ENCODE measurements at regions not wholly inside any gene's neighbourhood (a gene's known extent, or its start where the extent isn't known, plus 50 kb on each side); places are given as distances from the start of the nearest gene placed in this dataset.

- no peak overlapping the region for H3K9ac ChIP-seq (ENCODE audit: low read length)
- no peak for DNase-seq (ENCODE audit: low read depth)
- no peak overlapping the region for H2AFZ ChIP-seq (ENCODE audit: low read depth, low read length)
- no peak overlapping the region for H3K27ac ChIP-seq (ENCODE audit: low read depth, low read length)
- no peak for TF ChIP-seq EZH2 (IDR thresholded peaks at IDR 0.05; ENCODE audit: insufficient read depth, low read length)
- TF ChIP-seq, protein P1, sequence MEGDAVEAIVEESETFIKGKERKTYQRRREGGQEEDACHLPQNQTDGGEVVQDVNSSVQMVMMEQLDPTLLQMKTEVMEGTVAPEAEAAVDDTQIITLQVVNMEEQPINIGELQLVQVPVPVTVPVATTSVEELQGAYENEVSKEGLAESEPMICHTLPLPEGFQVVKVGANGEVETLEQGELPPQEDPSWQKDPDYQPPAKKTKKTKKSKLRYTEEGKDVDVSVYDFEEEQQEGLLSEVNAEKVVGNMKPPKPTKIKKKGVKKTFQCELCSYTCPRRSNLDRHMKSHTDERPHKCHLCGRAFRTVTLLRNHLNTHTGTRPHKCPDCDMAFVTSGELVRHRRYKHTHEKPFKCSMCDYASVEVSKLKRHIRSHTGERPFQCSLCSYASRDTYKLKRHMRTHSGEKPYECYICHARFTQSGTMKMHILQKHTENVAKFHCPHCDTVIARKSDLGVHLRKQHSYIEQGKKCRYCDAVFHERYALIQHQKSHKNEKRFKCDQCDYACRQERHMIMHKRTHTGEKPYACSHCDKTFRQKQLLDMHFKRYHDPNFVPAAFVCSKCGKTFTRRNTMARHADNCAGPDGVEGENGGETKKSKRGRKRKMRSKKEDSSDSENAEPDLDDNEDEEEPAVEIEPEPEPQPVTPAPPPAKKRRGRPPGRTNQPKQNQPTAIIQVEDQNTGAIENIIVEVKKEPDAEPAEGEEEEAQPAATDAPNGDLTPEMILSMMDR (IDR thresholded peaks at IDR 0.05; ENCODE audit: insufficient read depth, low read depth, low read length) = no peak
- H3K9me3 ChIP-seq (ENCODE audit: insufficient read depth, low read depth, low read length) = no peaks in the 10 kb centered on the region
- Mint-ChIP-seq H3K4me1 (ENCODE audit: low read depth, unreplicated experiment) (no peaks in the 10 kb centered on the region), H3K27ac (ENCODE audit: unreplicated experiment) (no peak overlapping the region), H3K27me3 (ENCODE audit: low read depth, unreplicated experiment) (peaks cover 32% of the 10 kb centered on the region), H3K4me3 (ENCODE audit: unreplicated experiment) (no peak overlapping the region), H3K9me3 (ENCODE audit: unreplicated experiment) (peaks cover 5% of the 10 kb centered on the region), H3K36me3 (ENCODE audit: low read depth, unreplicated experiment) (no peaks in the 10 kb centered on the region)
- H3K4me2 ChIP-seq (ENCODE audit: low read length) = no peak overlapping the region
- H3K4me1 ChIP-seq (ENCODE audit: insufficient read depth, low read length) = no peaks in the 10 kb centered on the region
- no peak overlapping the region for H3K4me3 ChIP-seq (ENCODE audit: insufficient read depth, low read depth, low read length)
- FAIRE-seq = no peak
- H4K20me1 ChIP-seq (ENCODE audit: insufficient read depth, low read length) = no peaks in the 10 kb centered on the region
- no peaks in the 10 kb centered on the region for H3K79me2 ChIP-seq (ENCODE audit: insufficient read depth, low read length)
- H3K36me3 ChIP-seq (ENCODE audit: insufficient read depth, low read length) = no peaks in the 10 kb centered on the region
- no peaks in the 10 kb centered on the region for H3K27me3 ChIP-seq (ENCODE audit: insufficient read depth, low read length)
Measured at GRCh38 chr11:134764367-134764766, 352.3 kb upstream of the B3GAT1 start.

DNA sequence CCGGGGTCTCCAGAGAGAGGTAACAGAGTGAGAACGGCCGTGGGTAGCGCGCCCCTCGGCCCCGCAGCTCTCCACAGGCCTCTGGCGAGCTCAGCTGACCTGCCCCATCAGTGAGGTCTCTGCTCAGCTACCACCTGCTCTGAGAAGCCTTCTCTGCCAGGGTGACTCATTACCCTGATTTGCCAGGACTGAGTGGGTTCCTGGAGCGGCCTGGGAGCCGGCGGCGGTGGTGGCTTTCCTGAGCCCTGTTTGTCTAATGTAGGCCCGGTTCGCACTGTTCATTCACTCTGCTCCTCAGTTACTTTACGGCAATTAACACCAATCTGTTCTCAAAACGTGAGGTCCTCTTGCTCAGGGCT, 351.0 kb upstream of the B3GAT1 start:
- no peak for DNase-seq (ENCODE audit: low read depth)
- no peaks in the 10 kb centered on the region for H3K36me3 ChIP-seq (ENCODE audit: insufficient read depth, low read length)
- H4K20me1 ChIP-seq (ENCODE audit: insufficient read depth, low read length) = no peaks in the 10 kb centered on the region
- no peaks in the 10 kb centered on the region for H3K27me3 ChIP-seq (ENCODE audit: insufficient read depth, low read length)
- no peak overlapping the region for H3K27ac Mint-ChIP-seq (ENCODE audit: unreplicated experiment)
- H3K9me3 ChIP-seq (ENCODE audit: insufficient read depth, low read depth, low read length) = no peaks in the 10 kb centered on the region
- no peaks in the 10 kb centered on the region for H3K36me3 Mint-ChIP-seq (ENCODE audit: low read depth, unreplicated experiment)
- no peak overlapping the region for H3K27ac ChIP-seq (ENCODE audit: low read depth, low read length)
- no peak for FAIRE-seq
- H3K9me3 Mint-ChIP-seq (ENCODE audit: unreplicated experiment) = peaks cover 2% of the 10 kb centered on the region
- H3K4me3 Mint-ChIP-seq (ENCODE audit: unreplicated experiment) = no peak overlapping the region
- no peaks in the 10 kb centered on the region for H3K4me1 ChIP-seq (ENCODE audit: insufficient read depth, low read length)
- H3K79me2 ChIP-seq (ENCODE audit: insufficient read depth, low read length) = no peaks in the 10 kb centered on the region
- H3K9ac ChIP-seq (ENCODE audit: low read length) = no peak overlapping the region
- no peak overlapping the region for H2AFZ ChIP-seq (ENCODE audit: low read depth, low read length)
- H3K4me3 ChIP-seq (ENCODE audit: insufficient read depth, low read depth, low read length) = no peak overlapping the region
- no peak overlapping the region for H3K4me2 ChIP-seq (ENCODE audit: low read length)
- TF ChIP-seq EZH2 (IDR thresholded peaks at IDR 0.05; ENCODE audit: insufficient read depth, low read length) = no peak
- TF ChIP-seq, protein P1 (IDR thresholded peaks at IDR 0.05; ENCODE audit: insufficient read depth, low read depth, low read length) = no peak
- H3K4me1 Mint-ChIP-seq (ENCODE audit: low read depth, unreplicated experiment) = no peaks in the 10 kb centered on the region
- peaks cover 42% of the 10 kb centered on the region for H3K27me3 Mint-ChIP-seq (ENCODE audit: low read depth, unreplicated experiment)

- H3K4me3 ChIP-seq (ENCODE audit: insufficient read depth, low read depth, low read length) = no peak overlapping the region
- H3K27ac ChIP-seq (ENCODE audit: low read depth, low read length) = no peak overlapping the region
- H4K20me1 ChIP-seq (ENCODE audit: insufficient read depth, low read length) = no peaks in the 10 kb centered on the region
- no peaks in the 10 kb centered on the region for H3K36me3 Mint-ChIP-seq (ENCODE audit: low read depth, unreplicated experiment)
- peaks cover 48% of the 10 kb centered on the region for H3K27me3 Mint-ChIP-seq (ENCODE audit: low read depth, unreplicated experiment)
- no peaks in the 10 kb centered on the region for H3K36me3 ChIP-seq (ENCODE audit: insufficient read depth, low read length)
- no peaks in the 10 kb centered on the region for H3K4me1 ChIP-seq (ENCODE audit: insufficient read depth, low read length)
- TF ChIP-seq, protein P1 (IDR thresholded peaks at IDR 0.05; ENCODE audit: insufficient read depth, low read depth, low read length) = no peak
- TF ChIP-seq EZH2 (IDR thresholded peaks at IDR 0.05; ENCODE audit: insufficient read depth, low read length) = no peak
- DNase-seq (ENCODE audit: low read depth) (no peak), FAIRE-seq (no peak)
- no peaks in the 10 kb centered on the region for H3K79me2 ChIP-seq (ENCODE audit: insufficient read depth, low read length)
- H3K4me3 Mint-ChIP-seq (ENCODE audit: unreplicated experiment) = no peak overlapping the region
- no peaks in the 10 kb centered on the region for H3K9me3 ChIP-seq (ENCODE audit: insufficient read depth, low read depth, low read length)
- peaks cover 2% of the 10 kb centered on the region for H3K9me3 Mint-ChIP-seq (ENCODE audit: unreplicated experiment)
- no peak overlapping the region for H3K27ac Mint-ChIP-seq (ENCODE audit: unreplicated experiment)
- H3K27me3 ChIP-seq (ENCODE audit: insufficient read depth, low read length) = no peaks in the 10 kb centered on the region
- no peak overlapping the region for H3K4me2 ChIP-seq (ENCODE audit: low read length)
- no peaks in the 10 kb centered on the region for H3K4me1 Mint-ChIP-seq (ENCODE audit: low read depth, unreplicated experiment)
- no peak overlapping the region for H2AFZ ChIP-seq (ENCODE audit: low read depth, low read length)
- no peak overlapping the region for H3K9ac ChIP-seq (ENCODE audit: low read length)
Measured at GRCh38 chr11:134762248-134763029, 350.4 kb upstream of the B3GAT1 start.

Measured in astrocyte (in vitro differentiated cells and primary cell).